AG20443 (cell line): ENCODE measurements at regions not wholly inside any gene's neighbourhood (a gene's known extent, or its start where the extent isn't known, plus 50 kb on each side); places are given as distances from the start of the nearest gene placed in this dataset.

Experiments used
- DNase-seq: peaks from one replicate; pipeline ENCODE4 v3.0.0; 2012; ENCODE audit warnings: low spot score, mixed read lengths

DNA sequence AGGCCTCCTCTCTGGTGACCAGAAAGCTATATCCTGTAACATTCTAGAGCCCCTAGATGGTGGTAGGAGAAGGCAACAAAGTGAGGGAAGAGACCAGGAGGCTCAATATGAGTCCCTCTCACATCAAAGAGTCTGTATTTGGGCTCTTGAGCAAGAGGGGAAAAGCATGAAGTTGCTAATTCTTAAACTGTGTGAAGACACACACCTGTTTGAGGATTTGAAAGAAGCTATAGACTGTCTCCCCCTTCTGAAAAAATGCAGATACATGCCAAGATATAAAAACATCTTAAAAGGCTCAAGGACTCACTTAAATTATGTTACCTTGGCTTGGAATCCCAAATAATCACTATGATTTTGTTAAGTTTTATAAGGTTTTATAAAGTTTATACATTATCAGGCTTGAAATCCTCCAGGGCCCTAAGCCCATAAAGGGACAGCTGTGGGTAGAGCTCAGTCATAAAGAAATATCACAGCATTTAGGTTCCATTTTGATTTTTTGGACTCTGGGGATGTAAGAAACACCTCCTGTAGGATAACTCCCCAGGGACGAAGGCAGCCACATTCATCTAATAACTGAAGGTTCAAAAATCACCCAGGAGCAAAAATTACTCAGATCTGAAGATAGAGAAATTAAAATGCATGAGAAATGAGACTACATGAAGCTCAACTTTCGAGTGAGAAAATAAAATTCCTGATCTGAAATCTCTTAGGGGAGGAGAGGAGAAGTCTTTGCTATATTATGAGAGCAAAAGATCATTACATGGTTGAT is 136.1 kb upstream of the LGALSL start:
- no peak for DNase-seq

DNA sequence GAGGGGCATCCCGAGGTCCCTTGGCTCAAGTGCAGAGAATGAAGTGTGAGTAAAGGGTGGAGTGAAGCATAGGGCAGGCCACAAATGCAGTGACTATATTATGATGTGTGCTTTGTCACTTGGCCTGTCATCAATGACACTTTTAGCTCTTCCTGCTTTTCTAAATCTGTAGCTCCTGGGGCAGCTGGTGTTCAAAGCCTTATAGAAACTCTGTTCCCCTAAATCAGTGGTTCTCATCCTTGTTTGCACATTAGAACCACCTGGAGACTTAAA is 135.6 kb upstream of the LGALSL start:
- no peak for DNase-seq

DNA sequence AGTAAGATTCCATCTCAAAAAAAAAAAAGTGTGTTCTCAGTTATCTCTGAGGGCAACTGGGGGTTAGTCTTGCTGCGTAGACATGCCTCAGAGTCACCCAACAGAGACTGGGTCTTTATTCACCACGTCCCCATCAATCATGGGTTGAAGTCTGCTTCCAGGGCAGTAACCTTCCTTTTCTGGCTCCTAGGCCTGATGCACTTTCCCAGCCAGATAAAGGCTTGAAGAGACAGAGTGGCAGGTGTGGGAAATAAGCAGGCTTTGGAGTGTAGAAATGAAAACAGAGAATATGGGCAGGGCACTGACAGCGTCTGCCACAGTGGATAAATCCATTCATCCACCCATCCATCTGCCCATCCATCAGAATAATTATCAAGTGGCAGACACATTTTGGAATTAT is 134.1 kb upstream of the LGALSL start:
- DNase-seq, result no peak

DNA sequence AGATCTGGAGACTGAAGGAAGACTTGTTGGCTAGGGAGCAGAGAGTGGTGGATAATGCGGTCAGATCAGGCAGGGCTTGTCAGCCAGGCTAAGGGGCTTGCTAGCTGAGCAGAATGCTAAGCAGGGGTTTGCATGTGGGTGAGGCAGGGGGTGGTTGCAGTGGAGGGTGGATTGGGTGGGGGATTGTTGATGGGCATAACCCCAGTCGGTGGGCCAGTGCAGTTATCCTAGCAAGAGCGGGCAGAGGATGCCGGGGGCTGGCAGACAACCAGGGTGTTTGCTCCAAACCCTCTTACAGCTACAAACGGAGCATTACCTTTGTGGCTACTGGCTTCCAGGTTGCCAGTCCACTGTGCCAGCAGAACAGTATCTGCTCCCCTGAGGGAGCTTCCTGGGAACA is 131.5 kb upstream of the LGALSL start:
- no peak for DNase-seq

DNA sequence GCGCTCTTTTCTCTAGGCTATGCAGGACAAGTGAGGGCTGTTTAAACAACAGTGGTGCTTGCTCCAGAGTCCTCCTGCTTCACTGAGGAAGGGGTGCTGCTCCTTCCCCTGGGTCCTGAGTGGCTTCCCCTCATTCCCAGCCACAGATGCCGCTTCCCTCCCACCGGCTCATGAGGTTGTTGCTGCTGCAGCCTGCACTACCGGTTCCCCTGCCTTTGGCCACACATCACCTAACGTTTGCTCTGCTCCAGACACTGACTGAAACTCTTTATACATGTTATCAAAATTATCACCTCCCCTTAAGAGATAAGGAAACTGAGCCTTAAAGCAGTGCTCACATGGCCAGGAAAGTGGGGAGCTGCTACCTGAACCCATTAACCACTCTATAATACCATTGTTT is 130.8 kb upstream of the LGALSL start:
- no peak for DNase-seq

DNA sequence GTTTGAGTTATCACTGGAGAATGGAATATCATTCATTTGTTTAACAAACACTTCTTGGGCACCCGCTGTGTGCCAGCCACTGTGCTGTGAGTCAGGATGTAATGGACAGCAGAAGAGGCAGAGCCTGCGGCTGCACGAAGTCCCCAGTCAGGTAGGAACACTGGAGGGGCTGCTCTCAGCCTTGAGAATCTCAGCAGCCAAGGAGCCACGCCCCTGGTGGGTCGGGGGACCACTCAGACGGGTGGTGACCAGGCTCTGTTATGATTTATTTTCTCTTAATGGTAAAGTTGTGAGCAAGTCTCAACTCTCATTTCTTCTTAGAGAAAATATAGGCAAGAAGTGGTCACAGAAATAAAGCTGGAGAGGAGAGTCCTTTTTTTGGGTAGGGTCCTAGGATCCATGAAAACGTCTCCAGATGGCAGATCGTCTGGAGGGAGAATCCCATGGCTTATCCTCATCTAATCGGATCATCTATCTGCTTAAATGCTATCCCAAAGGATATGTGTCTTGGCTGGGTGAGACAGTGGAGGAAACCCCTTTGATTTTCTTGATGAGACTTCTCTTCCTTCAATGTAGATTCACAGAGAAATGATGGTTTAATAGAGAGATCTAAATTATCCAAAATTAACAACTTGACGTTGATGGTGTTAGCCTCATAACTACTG is 129.1 kb upstream of the LGALSL start:
- DNase-seq, result no peak

DNA sequence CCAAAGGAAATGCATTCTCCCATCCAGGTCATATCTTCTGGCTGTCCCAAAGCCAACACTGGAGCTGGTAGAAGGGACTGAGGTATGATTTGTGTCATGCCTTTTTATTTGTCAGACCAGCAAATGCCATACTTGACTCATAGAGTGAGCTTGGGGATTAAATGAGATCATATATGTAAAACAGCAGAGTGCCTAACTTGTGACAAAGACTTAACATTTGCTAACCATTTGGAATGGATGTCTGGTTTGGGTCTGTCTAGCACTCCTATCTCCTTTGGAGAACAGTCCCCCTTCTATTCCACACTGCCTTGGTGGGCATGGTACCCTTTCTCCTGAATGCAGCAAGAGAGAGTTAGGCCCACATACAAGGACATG is 128.5 kb upstream of the LGALSL start:
- DNase-seq, result no peak

DNA sequence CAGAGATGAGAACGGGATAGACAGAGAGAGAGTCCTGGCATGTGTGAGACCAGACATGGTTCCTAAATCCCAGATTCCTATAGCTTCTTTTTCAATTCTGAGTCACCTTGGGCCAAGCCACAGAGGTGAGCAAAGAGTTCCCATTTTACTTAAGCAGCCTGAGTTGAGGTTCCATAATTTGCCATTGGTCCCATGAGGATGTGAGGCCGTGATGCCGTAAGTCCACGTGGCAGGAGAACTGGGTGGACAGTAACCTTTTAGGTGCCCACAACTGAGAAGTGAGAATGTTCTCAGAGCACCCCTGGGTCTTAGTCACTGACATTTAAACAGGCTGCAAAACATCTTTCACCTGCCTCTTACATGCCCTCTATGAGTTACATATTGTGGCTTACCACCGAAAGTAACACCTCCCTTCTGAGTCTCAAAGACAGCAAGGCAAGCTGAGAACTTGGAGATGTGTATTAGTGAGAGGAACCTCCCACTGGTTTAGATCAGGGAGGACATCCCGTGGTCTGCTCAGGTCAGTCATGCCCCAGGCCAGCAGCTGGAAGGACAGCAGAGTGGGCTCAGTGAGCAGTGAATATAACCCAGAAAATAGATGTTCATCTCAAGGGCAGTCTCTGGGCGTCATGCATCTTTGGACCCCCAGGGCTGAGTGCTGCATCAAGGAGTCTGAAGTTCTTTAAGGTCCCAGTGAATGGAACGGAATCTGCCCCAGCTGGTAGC is 127.9 kb upstream of the LGALSL start:
- no peak for DNase-seq

DNA sequence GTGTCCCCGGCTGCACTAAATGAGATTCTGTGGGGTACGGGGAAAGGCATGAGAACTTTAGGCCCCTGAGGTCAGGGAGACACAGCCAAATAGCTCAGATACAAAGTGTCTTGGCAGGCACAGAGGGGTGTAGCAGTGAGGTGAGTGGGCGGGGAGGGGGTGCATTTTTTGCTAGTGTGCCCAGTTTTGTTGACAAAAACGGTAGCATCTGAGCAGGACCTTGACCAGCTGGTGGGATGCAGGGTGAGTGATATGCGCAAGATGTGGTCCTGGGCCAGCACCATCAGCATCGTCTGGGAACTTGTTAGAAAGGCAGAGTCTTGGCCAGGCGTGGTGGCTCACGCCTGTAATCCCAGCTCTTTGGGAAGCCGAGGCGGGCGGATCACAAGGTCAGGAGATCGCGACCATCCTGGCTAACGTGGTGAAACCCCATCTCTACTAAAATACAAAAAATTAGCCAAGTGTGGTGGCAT is 127.3 kb upstream of the LGALSL start:
- DNase-seq, result no peak

DNA sequence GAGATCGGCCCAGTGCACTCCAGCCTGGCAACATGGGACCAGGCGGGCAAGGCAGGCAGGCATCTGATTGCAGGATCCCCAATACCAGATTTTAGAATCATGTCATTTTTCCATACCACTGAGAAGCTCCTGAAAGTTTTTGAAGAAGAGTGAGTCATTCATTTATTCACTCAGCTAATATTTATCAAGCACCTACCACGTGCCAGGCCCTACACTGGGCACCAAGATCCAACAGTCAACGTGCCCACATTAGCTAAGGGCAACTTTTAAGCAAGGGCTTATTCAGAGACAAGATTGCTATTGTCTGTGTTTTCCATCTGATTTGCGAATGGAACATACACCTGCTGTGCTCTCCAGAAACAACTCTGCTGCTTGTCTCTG is 126.8 kb upstream of the LGALSL start:
- no peak for DNase-seq

DNA sequence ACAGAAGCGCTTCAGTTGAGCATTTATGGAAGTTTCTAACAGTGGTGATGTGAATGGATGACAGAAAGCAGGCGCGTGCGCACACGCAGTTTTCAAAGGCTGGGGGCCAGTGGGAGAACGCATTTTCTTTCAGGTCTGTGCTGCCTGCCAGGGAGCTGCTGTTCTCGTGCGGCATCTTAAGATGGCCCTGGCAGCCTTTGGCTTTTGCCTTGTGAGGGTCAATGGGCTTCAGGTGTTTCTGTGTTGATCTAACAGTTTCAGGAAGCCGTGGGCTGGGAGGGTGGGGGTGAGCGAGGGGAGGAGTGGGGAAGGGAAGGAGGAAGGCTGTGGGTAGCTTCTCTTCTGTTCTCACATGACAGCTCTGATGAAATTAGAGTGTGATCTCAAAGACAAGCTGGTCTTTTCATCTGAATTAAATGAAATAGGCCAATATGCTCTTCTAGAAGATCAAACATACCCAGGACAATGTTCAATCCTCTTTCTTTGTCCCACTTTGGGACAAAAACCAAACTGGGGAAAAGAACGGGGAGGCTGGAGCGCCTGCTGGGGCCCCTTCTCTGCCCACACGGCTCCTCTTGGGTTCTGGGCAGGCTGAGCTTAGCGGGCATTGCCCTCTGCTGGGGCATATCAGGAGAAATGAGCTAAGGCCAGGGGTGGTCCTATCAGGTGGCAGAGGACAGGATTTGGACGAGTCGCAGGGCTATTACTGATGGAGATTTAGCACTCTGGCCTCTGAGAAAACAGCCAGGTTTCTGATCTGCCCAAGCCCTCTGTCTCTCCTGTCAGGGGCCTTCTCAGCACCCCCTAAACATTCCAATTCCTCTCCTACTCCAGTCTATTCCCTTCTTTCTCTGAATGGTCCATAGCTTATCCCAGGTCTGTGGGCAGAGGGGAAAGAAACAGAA is 126.2 kb upstream of the LGALSL start:
- peak; percentile 24 for DNase-seq

DNA sequence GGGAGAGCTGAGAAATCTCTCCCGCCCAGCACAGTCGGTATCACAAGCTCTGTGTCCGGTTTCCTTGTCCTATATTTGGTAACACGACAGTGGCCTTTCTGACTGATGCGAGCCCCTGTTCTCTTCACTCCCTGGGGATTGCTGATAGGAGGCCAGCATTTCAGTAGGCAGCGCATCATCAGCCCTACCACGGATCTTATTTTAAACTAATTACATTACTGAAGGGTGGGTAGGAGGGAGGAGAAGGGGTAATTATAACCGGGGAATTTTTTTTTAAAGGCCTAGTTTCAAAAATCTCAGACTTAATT is 125.6 kb upstream of the LGALSL start:
- DNase-seq, result no peak

DNA sequence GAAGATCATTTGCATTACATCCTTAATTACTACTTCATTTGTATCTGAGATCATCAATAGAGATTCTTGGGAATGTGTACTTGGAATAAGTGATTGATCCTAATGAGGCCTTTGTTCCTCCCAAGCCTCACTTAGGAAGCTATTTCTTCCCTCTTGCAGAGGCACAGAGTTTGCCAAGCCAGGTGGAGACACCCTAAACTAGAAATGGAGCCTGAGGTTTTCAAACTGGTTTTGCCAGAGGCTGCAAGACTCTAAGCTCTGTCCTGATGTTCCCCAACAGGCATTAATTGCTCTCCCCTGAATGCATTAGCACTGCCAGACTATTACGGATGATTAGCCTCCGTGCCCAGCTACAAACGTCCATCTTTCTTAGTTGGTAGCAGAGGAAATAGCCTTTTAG is 125.2 kb upstream of the LGALSL start:
- DNase-seq, result no peak

DNA sequence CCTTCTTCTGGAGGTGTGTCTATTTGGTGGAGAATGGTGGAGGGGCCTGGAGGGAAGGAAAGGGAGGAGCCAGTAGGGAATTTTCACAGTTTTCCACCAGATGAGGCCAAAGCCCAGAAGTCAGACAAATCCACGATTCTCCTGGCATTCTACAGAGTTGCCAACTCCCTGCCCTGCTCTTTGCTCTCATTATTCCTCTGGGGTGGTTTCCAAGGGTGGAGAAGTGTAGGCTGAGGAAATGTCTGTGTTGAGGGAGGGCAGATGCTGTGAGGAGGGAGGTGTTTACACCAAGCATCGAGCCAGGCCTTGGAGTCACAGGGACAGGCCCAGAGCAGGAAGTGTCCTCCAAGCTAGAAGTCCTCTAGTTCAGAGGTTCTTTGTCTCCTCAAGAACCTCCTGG is 124.1 kb upstream of the LGALSL start:
- peak; percentile 31 for DNase-seq

DNA sequence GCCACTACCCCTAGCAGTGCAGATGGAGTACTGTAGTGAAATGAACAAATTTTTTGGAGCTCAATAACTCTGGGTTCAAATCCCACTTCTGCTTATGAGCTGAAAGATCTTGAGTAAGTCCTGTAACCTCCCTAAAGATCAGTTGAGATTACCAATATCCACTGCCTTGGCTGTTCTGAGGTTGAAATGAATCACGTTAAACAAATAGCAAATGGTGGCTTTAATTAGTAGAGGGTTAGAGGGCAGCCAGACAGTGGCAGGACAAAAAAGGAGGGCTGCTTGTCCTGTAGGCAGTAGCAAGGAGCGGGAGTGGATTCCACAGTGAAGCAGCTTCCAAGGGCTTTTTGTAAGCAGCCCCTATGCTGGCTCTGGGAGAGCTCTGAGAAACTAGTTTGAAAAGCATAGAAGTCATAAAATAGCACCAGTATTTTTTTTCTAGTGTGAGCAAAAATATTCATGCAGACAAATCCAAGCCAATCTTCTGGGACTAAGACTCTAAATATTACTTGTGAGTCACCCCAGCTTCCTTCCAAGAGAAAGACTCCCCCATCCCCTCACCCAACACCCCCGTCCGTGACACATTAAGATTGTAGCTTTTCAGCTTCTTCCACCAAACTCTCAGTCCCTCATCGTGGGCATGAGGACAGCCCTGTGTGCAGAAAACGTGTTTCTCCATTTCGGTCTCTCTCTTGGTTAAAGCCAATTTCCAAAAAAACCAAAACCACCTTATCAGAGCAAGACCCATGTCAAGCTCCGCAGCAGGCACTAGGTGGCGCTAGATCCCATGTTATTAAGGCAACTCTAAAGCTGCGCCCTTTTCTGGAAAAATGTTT is 123.5 kb upstream of the LGALSL start:
- DNase-seq, result peak; percentile 70

DNA sequence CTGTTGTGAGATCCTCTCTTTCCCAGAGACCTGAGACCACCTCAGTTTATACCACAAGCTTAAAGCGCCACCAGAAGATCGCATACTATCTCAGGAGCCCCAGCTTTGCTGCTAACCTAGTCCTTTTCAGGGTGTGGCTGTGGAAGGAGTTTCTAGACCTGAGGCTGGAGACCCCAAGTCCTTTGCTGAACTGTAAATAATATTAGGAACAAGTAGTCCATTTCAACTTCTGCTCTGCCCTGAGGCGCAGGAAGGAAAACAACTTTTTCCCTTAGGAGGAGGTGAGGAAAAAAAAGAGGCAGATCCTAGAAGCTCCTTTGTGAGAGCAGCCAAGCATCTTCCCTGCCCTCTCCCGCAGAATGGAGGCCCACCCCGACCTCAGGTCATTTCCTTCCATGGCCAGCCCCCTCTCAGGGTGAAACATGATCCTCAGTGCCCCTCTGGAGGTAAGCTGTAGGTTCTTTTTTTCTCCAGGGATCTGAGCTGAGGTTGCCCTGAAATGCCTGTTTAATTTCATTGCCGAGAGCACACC is 122.8 kb upstream of the LGALSL start:
- no peak for DNase-seq

DNA sequence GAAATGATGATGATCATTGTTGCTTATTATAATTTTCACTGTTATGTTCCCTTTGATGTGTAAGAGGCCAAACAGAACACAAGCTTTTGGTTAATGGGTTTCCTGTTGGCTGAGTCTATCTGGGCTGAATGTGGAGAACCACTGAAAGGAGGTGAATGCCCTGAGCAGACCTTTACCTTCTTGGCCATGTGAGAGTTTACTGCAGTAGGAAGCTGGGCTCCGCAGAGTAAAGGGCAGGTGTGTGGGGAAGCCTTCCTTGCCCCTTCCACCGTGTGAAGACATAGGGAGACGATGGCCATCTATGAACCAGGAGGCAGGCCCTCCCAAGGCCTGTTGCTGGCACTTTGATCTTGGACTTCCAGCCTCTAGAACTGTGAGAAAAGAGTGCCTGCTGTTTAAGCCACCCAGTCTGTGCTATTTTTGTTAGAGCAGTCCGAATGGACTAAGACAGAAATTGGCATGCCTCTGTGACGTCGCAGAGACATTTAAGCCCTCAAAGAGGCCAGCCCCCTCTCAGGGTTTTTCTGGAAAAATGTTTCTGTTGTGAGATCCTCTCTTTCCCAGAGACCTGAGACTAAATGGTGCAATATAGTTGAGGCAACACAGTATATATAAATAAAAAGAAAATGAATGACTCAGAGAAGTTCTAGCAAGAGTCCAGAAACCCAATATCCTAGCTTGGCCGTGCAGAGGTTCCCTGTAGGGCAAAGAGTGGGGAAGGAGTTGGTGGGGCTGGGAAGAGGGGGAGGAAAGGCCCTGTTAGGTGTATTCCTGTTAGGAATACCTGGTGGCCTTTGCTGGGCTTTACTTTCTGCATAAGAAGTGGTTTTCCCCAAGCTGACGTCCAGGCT is 121.9 kb upstream of the LGALSL start:
- DNase-seq, result no peak

DNA sequence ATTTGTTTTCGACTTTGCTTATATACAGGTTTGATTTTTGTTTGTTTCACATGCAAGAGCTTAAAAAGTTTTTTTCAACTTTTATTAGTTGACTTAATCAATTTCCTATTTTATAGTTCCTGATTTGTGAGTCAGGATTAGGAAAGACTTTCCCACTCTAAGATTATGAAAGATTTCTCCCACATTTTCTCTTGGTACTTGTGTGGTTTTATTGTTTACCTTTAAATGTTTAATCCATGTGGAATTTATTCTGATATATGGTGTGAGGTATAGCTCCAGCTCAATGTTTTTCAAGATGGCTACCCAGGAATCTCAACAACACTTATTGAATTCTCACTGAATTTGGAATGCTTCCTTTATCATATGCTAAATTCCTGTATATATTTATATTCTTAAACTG is 117.8 kb upstream of the LGALSL start:
- no peak for DNase-seq

DNA sequence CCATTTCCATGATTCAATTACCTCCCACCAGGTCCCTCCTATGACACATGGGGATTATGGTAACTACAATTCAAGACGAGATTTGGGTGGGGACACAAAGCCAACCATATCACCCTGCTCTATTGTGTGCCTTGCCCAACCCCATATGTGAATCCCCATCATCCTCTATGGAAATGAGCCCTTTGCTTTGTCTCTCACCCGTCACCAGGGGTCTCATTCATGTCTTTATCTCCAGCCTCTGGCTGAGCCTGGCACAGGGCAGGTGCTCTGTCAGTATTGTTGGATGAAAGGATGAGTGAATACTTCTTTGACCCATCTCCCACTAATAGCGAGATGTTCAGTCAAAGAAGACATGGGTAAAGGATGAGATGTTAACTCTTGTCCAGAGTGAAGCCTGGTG is 116.6 kb upstream of the LGALSL start:
- no peak for DNase-seq

DNA sequence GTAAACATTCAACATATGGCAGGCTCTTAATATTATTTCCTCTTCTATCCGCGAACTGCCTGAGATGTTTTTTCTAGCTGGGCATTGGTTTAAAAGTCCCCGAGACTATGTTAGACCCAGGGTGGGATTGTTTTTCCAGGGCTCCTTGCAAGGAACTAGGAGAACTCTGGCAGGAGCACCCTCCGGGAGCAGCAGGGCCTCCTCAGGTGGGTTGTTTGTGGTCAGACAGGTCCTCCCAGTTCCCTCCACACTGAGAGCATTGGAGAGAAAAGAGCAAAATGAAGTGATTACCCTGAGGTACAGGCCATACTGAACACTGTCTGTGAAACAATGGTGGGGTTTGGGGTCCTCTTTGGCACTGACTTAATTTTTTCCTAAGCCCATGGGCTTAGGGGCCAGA is 115.9 kb upstream of the LGALSL start:
- no peak for DNase-seq
